HepG2 (cell line): ENCODE measurements at regions not wholly inside any gene's neighbourhood (a gene's known extent, or its start where the extent isn't known, plus 50 kb on each side); places are given as distances from the start of the nearest gene placed in this dataset.

Source experiments
- ATF1 ChIP-seq: IDR thresholded peaks from 2 replicates; pipeline ENCODE4 v1.6.1; 2016; ENCODE audit warnings: mild to moderate bottlenecking, control low read depth
- CBX2 ChIP-seq, 2 experiments: fragments of 200-600 bp in 1 of 2; sonication (generic); formaldehyde crosslinking in 1 of 2; IDR thresholded peaks; 2 replicates each; pipeline versions ENCODE4 v1.7.0 to v1.8.1; 2018 to 2022; ENCODE audit warnings: low read depth in 2 of 2, low read length in 1 of 2, mild to moderate bottlenecking in 1 of 2, missing genetic modification reagents in 1 of 2
- CREM ChIP-seq, 2 experiments: sonication (generic) in 1 of 2; formaldehyde crosslinking in 1 of 2; IDR thresholded peaks; 2 replicates each; pipeline versions ENCODE4 v1.4.0 to v1.6.1; 2016 to 2020; ENCODE audit warnings: antibody characterized with exemption in 1 of 2, mild to moderate bottlenecking in 1 of 2, missing genetic modification reagents in 1 of 2
- CTCF ChIP-seq: sonication (generic); formaldehyde crosslinking; IDR thresholded peaks from 2 replicates; pipeline ENCODE4 v1.5.0; 2020; ENCODE audit warnings: mild to moderate bottlenecking, missing genetic modification reagents, moderate library complexity
- DPF2 ChIP-seq: sonication (generic); formaldehyde crosslinking; IDR thresholded peaks from 2 replicates; pipeline ENCODE4 v1.4.0; 2020; ENCODE audit warnings: mild to moderate bottlenecking, low read depth, missing genetic modification reagents, borderline replicate concordance
- KDM5A ChIP-seq: fragments of 200-600 bp; sonication (generic); IDR thresholded peaks from 2 replicates; pipeline ENCODE4 v1.7.0; 2018; ENCODE audit warnings: antibody characterized with exemption, mild to moderate bottlenecking, low read length, borderline replicate concordance
- SMC3 ChIP-seq: IDR thresholded peaks from 2 replicates; pipeline ENCODE4 v1.6.1; 2011; ENCODE audit warnings: low read length, improper control_type of control experiment
- STAG1 ChIP-seq: sonication (generic); formaldehyde crosslinking; IDR thresholded peaks from 2 replicates; pipeline ENCODE4 v1.4.0; 2020; ENCODE audit warnings: missing genetic modification reagents
- ZBTB37 ChIP-seq: sonication (generic); formaldehyde crosslinking; IDR thresholded peaks from 2 replicates; pipeline ENCODE4 v1.4.0; 2020; ENCODE audit warnings: mild to moderate bottlenecking, missing genetic modification reagents
- ZNF800 ChIP-seq: sonication (generic); formaldehyde crosslinking; IDR thresholded peaks from 2 replicates; pipeline ENCODE4 v1.4.0; 2020; ENCODE audit warnings: missing genetic modification reagents
- ZSCAN12 ChIP-seq: sonication (generic); formaldehyde crosslinking; IDR thresholded peaks from 2 replicates; pipeline ENCODE4 v1.9.0; 2021; ENCODE audit warnings: mild to moderate bottlenecking, missing genetic modification reagents

- TF ChIP-seq SMC3 (peak; percentile 41; the same call in 1 of the 2 replicates), DPF2 (CRISPR knock-in tag) (no peak), STAG1 (CRISPR knock-in tag) (peak; percentile 10; the same call in 1 of the 2 replicates), ZBTB37 (CRISPR knock-in tag) (no peak), CREM (IDR thresholded peaks at IDR 0.05) (no peak), CREM (CRISPR knock-in tag; IDR thresholded peaks at IDR 0.05) (no peak), ZSCAN12 (no peak), CTCF (CRISPR knock-in tag) (peak; percentile 44), CBX2 (IDR thresholded peaks at IDR 0.05; ENCODE audit: low read depth, low read length) (no peak), CBX2 (CRISPR knock-in tag; IDR thresholded peaks at IDR 0.05; ENCODE audit: low read depth) (no peak), KDM5A (no peak), ATF1 (CRISPR knock-in tag) (no peak), ZNF800 (no peak)
Measured at GRCh38 chr13:88068975-88069374, 397.8 kb downstream of the SLITRK5 start (continued).
